HG03108 (cell line): ENCODE measurements at regions not wholly inside any gene's neighbourhood (a gene's known extent, or its start where the extent isn't known, plus 50 kb on each side); places are given as distances from the start of the nearest gene placed in this dataset.

ENCODE experiments used
- ATAC-seq: cut with Tn5 transposase; IDR thresholded peaks from one replicate; pipeline ENCODE4 v1.9.1; 2021; ENCODE audit warnings: moderate library complexity; ENCODE audit not compliant: unreplicated experiment

GRCh38 chr10:128221117-128221516, 94.9 kb upstream of the MKI67 start:
- no peak for ATAC-seq

GRCh38 chr10:128221807-128222206, 95.6 kb upstream of the MKI67 start:
- ATAC-seq, result no peak

GRCh38 chr10:128222332-128222849, 96.2 kb upstream of the MKI67 start:
- no peak for ATAC-seq

GRCh38 chr10:128230401-128230800, 104.2 kb upstream of the MKI67 start:
- no peak for ATAC-seq

GRCh38 chr10:128233422-128233821, 107.2 kb upstream of the MKI67 start:
- ATAC-seq, result no peak

GRCh38 chr10:128237710-128238109, 111.5 kb upstream of the MKI67 start:
- ATAC-seq, result no peak

- ATAC-seq, result no peak
Measured at GRCh38 chr10:128241023-128241422, 114.8 kb upstream of the MKI67 start.

- ATAC-seq, result no peak
Measured at GRCh38 chr10:128242641-128243040, 116.4 kb upstream of the MKI67 start.

GRCh38 chr10:128245026-128245425, 118.8 kb upstream of the MKI67 start:
- no peak for ATAC-seq

- no peak for ATAC-seq
Measured at GRCh38 chr10:128247576-128247975, 121.4 kb upstream of the MKI67 start.

GRCh38 chr10:128254476-128254875, 128.3 kb upstream of the MKI67 start:
- no peak for ATAC-seq

GRCh38 chr10:128257428-128257827, 131.2 kb upstream of the MKI67 start:
- no peak for ATAC-seq

GRCh38 chr10:128258421-128258976, 132.3 kb upstream of the MKI67 start:
- no peak for ATAC-seq

GRCh38 chr10:128263891-128264688, 137.9 kb upstream of the MKI67 start:
- no peak for ATAC-seq

- ATAC-seq, result no peak
Measured at GRCh38 chr10:128265596-128265995, 139.4 kb upstream of the MKI67 start.

GRCh38 chr10:128267581-128267980, 141.4 kb upstream of the MKI67 start:
- ATAC-seq, result no peak

- no peak for ATAC-seq
Measured at GRCh38 chr10:128268015-128268722, 141.9 kb upstream of the MKI67 start.

GRCh38 chr10:128274938-128275337, 148.7 kb upstream of the MKI67 start:
- ATAC-seq, result no peak

- ATAC-seq, result no peak
Measured at GRCh38 chr10:128275388-128276177, 149.4 kb upstream of the MKI67 start.

- ATAC-seq, result no peak
Measured at GRCh38 chr10:128277267-128277840, 151.1 kb upstream of the MKI67 start.

GRCh38 chr10:128278362-128278761, 152.1 kb upstream of the MKI67 start:
- ATAC-seq, result no peak
